AG08396 (cell line): ENCODE measurements at regions not wholly inside any gene's neighbourhood (a gene's known extent, or its start where the extent isn't known, plus 50 kb on each side); places are given as distances from the start of the nearest gene placed in this dataset.
"Not testable (repeated sequence)": the region's sequence is repeated elsewhere in the genome, so short reads cannot be mapped to it uniquely, and the experiment has no call there.

ENCODE experiments used
- DNase-seq: peaks from one replicate; pipeline ENCODE4 v3.0.0; 2012; ENCODE audit warnings: low spot score, mixed read lengths

DNA sequence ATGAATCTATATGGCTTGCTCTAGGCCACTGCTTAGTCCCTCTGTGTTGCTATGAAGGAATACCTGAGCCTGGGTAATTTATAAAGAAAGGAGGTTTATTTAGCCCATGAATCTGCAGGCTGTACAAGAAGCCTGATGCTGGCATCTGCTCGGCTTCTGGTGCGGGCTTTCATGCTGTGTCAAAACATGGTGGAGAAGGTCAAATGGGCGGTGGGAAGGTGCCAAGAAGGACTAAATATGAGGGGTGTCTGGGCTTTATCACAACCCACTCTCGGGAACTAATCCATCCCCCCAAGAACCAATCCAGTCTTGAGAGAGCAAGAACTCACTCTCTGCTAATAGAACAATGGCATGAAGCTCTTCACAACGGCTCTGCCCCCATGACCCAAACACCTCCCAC, 481.6 kb downstream of the EIPR1 start:
- DNase-seq: no peak

DNA sequence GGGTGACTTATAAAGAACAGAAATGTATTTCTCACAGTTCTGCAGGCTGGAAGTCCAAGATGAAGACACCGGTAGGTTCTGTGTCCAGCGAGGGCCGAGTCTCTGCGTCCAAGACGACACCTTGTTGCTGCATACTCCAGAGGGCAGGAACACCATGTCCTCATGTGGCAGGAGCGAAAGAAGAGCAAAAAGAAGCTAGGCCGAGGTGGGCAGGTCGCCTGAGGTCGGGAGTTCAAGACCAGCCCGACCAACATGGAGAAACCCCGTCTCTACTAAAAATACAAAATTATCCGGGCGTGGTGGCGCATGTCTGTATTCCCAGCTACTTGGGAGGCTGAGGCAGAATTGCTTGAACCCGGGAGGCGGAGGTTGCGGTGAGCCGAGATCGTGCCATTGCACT, 483.6 kb downstream of the EIPR1 start:
- DNase-seq: not testable (repeated sequence)

GRCh38 chr2:2892892-2893291, 484.7 kb downstream of the EIPR1 start:
- no peak for DNase-seq

DNA sequence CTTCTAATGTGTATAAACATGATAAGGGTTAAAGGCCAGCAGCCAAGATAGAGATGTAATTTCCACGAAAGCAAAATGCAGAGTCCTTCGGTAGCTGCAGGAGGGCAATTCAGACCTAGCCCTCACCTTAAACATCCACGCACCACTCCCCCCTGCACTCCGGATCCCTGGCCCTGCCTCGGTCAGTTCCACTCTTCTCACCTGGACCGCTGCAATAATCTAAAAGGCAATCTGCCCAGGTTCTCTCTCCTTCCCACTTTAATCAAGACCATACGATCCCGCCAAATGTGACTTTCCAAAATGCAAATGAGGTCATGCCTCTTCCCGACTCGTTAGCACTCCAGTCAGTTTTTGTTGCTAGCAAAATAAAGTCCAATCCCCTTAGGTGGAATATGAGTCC, 485.2 kb downstream of the EIPR1 start:
- DNase-seq: no peak

DNA sequence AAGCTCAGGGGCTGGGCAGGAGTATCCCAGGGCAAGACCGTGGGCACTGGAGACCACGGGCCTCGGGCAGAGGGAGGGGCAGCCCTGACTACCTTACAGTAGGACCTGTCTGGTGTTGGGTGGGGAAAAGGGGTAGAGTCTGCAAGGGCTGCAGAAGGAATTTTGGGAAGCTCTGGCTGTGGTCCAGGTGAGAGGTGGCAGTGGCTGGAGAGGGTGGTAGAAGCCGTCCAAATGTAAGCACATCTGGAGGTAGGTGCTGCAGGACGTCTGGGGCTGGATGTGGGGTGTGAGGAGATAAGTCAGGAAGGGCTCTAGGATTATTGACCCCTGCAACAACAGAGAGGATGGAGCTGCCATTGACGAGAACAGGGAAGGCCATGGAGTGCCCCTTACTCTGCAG, 486.7 kb downstream of the EIPR1 start:
- no peak for DNase-seq

GRCh38 chr2:2890246-2890645, 487.4 kb downstream of the EIPR1 start:
- DNase-seq: no peak

- no peak for DNase-seq
Observed at GRCh38 chr2:2889646-2890045, 488.0 kb downstream of the EIPR1 start.

DNA sequence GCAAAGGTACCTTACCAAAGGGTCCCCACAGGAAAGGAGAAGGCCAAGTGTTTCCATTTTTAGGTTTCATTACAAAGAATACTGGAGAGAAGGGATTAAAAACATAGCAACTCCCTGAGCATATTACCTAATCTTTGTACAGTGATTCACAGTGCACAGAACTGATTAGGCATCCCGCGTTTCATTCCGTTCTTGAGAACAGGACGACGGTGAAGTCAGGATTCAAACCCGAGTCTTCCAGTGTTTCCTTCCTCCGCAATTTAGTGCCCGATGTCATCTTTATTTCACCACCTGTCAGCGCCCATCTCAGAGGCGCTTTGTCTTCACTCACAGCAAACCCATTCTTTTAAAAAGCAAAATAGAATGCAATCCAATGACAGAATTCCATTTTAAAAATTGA, 488.5 kb downstream of the EIPR1 start:
- no peak for DNase-seq

DNA sequence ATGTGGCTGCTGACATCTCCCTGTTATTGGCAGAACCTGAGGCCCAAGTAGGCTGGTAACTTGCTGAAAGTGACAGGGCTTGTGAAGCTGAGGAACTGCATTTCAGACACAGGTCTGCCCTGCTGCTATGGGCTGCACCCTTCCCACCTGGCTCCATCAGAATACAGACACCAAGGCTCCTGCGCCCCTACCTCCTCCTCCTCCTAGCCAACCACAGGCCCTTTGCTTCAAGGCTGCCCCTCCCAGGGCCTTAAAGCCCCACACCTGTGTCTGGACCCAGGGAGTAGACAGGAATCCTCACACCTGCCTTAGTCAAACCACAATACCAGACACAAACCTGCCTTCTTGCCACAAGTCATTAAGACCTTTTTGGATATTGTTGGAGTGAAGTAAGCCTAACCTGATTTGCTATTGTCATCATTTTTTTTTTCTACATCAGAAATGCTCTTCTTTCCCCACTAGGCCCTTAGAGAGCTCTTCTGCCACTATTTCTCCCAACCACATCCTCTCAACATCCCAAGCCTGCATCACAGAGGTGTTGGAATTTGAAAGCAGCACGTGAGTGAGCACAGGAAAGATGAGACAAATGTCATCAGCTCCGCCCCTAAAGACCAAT, 489.7 kb downstream of the EIPR1 start:
- no peak for DNase-seq

GRCh38 chr2:2886922-2887321, 490.7 kb downstream of the EIPR1 start:
- DNase-seq: no peak

DNA sequence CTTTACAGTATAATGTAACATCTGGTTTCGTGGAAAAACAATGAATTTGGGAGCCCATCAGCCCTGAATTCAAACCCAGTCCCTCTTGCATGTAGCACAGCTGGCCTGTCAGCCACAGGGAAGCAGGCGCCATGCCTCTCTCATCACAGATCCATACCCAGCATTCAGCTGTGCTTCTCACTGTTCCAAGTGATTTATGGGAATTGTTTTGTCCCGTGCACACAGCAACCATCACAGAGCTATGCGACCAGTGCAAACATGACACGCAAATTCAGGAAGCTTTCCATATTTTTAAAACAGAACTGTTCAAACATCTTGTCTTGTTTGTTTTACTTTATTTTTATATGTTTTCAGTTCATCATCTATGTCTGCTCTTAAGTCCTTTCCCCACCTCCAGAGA, 496.1 kb downstream of the EIPR1 start:
- DNase-seq: no peak

DNA sequence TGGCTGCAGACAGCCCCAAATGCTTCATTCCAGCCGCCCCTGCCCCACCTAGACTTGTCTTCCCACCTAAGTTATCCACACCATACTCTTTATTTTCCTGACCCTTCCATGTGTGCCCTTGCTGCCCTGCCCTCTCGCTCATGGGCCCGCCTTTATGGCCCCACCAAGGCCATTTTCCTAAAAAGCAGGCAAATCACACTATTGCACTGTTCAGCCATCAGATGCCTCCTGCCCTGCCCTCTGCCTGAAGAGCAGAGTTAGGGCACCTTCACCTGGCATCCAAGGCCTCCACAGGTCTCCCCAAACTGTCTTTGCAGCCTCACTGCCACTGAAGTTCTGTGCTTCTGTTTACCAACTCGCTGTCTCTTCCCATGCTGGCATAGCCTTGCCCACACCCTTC, 496.7 kb downstream of the EIPR1 start:
- DNase-seq: no peak

GRCh38 chr2:2879781-2880180, 497.8 kb downstream of the EIPR1 start:
- no peak for DNase-seq

- DNase-seq: no peak
Observed at GRCh38 chr2:2879071-2879470, 498.5 kb downstream of the EIPR1 start.

GRCh38 chr2:2877427-2877826, 500.2 kb downstream of the EIPR1 start:
- DNase-seq: no peak

DNA sequence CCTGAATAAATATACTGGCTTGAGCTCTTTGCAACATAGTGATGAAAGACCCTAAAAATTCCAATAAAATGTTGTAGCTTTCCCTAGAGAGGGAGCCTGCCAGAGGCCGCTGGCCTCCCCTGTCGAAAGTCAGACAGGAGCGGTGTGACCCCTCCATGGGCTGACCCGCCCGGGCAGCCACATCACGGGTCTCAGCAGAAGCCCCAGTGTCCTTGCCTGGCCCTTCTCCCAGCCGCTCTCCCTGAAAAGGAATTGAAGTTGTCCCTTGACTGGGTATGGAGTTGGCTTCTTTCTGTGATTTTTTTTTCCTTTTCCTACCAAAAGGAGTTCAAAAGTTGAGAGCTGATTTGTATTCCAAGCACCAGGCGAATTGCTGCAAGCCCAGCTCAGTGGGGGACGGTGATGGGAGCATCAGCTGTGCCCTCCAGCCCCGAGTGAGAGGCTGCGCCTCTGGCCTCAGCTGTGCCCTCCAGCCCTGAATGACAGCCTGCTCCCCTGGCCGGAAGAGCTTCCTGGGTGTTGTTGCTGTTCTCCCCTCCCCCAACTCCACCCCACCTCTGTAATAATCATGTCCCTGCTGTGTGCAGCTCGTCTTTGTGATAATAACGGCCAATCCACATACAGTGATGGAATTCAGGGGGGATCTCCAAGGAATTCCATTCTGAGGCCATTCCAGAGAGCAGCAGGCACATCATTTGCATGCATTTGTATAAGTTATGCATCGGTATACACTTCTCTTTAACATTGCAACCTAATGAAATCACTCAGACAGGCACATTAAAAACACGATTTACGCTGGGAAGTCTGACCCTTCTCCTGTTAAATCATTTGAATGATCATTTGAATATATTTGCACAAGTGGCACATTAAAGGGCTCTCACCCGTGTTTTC, 501.0 kb downstream of the EIPR1 start:
- no peak for DNase-seq

DNA sequence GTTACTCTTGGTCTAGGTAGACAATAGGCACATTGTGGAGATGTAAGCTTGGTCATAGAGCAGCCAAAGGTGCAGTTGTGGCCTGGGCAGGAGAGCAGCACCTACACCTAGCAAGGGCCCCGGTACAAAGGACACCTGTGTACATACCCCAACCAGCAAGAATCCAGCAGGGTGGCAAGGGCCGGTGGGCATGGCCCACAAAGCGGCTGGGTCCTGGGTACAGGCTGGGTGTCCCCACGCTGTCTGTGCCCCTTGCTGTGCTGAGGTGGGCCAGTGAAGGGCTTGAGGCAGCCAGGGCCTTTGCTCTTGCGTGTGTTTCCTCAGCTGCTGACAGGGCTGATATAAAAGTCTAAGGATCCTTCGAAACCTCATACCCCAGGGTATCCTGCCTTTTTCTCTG, 501.8 kb downstream of the EIPR1 start:
- DNase-seq: no peak

- no peak for DNase-seq
Observed at GRCh38 chr2:2875296-2875695, 502.3 kb downstream of the EIPR1 start.

GRCh38 chr2:2874805-2875204, 502.8 kb downstream of the EIPR1 start:
- DNase-seq: no peak

- no peak for DNase-seq
Observed at GRCh38 chr2:2874341-2874740, 503.3 kb downstream of the EIPR1 start.

- no peak for DNase-seq
Observed at GRCh38 chr2:2873450-2873811, 504.2 kb downstream of the EIPR1 start.

DNA sequence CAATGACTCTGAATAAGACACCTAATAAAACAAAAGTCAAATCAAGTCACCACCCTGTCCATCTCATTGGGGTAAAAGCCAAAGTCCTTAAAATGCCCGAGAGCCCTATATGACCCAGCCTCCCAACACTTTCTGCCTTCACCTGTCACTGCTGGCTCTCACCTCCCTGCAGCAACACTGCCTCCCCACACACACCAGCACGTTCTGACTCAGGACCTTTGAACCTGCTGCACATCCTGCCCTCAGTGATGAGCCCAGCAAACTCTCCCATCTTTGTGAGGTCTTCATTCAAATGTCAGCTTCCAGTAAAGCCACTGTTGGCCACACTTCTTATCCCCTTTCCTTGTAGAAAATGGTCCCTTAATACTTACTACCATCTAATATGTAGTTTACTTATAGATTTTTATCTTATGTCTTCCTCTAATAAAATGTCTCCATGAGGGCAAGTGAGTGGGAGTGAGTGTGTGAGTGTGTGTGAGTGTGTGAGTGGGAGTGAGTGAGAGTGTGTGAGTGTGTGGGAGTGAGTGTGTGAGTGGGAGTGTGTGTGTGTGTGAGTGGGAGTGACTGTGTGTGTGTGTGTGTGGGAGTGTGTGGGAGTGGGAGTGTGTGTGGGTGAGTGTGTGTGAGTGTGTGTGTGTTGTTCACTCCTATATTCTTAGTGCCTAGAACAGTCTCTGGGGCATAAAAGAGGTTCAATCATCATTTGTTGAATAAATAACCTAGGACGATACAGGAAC, 504.7 kb downstream of the EIPR1 start:
- no peak for DNase-seq

DNA sequence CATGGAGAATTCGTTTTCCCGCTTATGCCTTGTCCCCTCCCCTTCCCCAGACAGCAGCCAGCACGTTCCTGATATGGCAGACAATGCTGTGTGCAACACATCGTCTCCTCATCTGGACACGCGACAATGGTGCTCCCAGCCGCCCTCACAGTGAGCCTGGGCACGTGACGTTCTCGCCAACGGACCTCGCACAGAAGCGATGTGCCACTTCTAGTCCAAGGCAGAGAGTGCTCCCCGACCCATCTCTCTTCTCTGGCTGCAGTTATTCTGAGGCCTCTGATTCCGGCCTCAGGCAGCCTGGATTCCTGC, 505.4 kb downstream of the EIPR1 start:
- no peak for DNase-seq
